ENCODE measurements at regions not wholly inside any gene's neighbourhood (a gene's known extent, or its start where the extent isn't known, plus 50 kb on each side); places are given as distances from the start of the nearest gene placed in this dataset.

DNA sequence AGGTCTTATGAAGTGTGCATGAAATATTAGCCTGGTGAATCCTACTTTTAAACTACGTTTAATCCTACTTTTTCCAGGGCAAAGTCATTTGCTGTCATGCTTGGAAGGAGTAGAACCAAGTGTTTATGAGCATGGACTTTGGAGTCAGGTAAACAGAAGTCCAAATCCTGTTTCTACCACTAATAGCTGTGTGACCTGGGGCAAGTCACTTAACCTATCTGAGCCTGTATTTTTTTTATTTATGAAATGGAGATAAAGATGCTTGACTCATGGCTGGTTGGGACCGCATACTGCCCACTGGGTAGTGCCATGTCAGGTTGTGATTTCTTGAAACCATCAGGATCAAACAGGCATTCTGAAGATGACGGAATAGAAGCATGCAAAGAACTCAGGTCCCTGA, 249.6 kb downstream of the BAMBI start:
- H3K4me1 ChIP-seq (ENCODE audit: control insufficient read depth, insufficient read depth, low read length, unreplicated experiment) = peaks cover 3% of the 10 kb centered on the region
- H3K4me3 ChIP-seq (ENCODE audit: low read depth, low read length) = no peak overlapping the region
- H3K36me3 ChIP-seq (ENCODE audit: insufficient read depth, low read length) = no peaks in the 10 kb centered on the region
- no peaks in the 10 kb centered on the region for H3K27me3 ChIP-seq (ENCODE audit: insufficient read depth, low read length)
- H3K79me2 ChIP-seq (ENCODE audit: control insufficient read depth, insufficient read depth, low read length, unreplicated experiment) = no peaks in the 10 kb centered on the region
- H3K27ac ChIP-seq (ENCODE audit: low read depth, low read length) = no peak overlapping the region
- H2AFZ ChIP-seq (ENCODE audit: low read length, unreplicated experiment) = no peak overlapping the region

DNA sequence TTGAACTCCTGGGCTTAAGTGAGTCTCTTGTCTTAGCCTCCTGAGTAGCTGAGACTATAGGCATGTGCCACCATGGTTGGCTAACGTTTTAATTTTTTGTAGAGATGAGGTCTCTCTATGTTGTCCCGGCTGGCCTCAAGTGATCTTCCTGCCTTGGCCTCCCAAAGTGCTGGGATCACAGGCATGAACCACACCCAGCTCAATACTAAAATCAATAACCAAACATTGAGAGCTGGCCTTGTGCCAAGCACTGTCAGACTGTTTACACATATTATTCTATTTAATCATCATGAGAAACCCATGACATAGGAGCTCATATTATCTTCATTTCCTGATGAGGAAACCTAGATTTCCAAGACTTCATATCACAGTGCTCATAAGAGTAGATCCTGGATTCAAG, 251.2 kb downstream of the BAMBI start:
- Histone ChIP-seq H3K27ac (ENCODE audit: low read depth, low read length) (no peak overlapping the region), H3K79me2 (ENCODE audit: control insufficient read depth, insufficient read depth, low read length, unreplicated experiment) (no peaks in the 10 kb centered on the region), H3K27me3 (ENCODE audit: insufficient read depth, low read length) (no peaks in the 10 kb centered on the region), H3K36me3 (ENCODE audit: insufficient read depth, low read length) (no peaks in the 10 kb centered on the region), H2AFZ (ENCODE audit: low read length, unreplicated experiment) (no peak overlapping the region), H3K4me1 (ENCODE audit: control insufficient read depth, insufficient read depth, low read length, unreplicated experiment) (peaks cover 3% of the 10 kb centered on the region), H3K4me3 (ENCODE audit: low read depth, low read length) (no peak overlapping the region)

DNA sequence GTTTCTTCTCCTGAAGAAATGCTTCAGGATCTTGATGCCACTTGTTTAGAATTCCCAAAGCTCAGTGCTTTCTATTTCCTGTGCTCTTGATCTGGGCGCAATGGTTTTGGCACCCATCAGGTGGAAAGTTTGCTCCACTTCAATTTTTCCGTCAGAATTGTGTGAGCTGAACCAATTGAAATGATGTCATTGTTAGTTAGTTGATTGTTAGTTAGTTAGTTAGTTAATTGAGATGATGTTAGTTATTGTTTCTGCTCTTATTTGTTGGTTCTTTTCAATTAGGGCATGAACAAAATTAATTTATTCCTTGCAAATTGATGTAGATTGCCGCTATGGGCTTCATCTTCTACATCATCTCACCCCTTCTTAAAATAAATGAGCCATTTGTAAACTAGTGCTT, 252.6 kb downstream of the BAMBI start:
- H3K4me3 ChIP-seq (ENCODE audit: low read depth, low read length) = no peak overlapping the region
- H3K79me2 ChIP-seq (ENCODE audit: control insufficient read depth, insufficient read depth, low read length, unreplicated experiment) = no peaks in the 10 kb centered on the region
- H3K36me3 ChIP-seq (ENCODE audit: insufficient read depth, low read length) = no peaks in the 10 kb centered on the region
- no peaks in the 10 kb centered on the region for H3K27me3 ChIP-seq (ENCODE audit: insufficient read depth, low read length)
- H2AFZ ChIP-seq (ENCODE audit: low read length, unreplicated experiment) = no peak overlapping the region
- peaks cover 3% of the 10 kb centered on the region for H3K4me1 ChIP-seq (ENCODE audit: control insufficient read depth, insufficient read depth, low read length, unreplicated experiment)
- no peak overlapping the region for H3K27ac ChIP-seq (ENCODE audit: low read depth, low read length)

GRCh38 chr10:28930514-28931495, 253.5 kb downstream of the BAMBI start:
- Histone ChIP-seq H3K4me1 (ENCODE audit: control insufficient read depth, insufficient read depth, low read length, unreplicated experiment) (peaks cover 3% of the 10 kb centered on the region), H3K27me3 (ENCODE audit: insufficient read depth, low read length) (no peaks in the 10 kb centered on the region), H2AFZ (ENCODE audit: low read length, unreplicated experiment) (no peak overlapping the region), H3K4me3 (ENCODE audit: low read depth, low read length) (no peak overlapping the region), H3K79me2 (ENCODE audit: control insufficient read depth, insufficient read depth, low read length, unreplicated experiment) (no peaks in the 10 kb centered on the region), H3K27ac (ENCODE audit: low read depth, low read length) (no peak overlapping the region), H3K36me3 (ENCODE audit: insufficient read depth, low read length) (no peaks in the 10 kb centered on the region)

DNA sequence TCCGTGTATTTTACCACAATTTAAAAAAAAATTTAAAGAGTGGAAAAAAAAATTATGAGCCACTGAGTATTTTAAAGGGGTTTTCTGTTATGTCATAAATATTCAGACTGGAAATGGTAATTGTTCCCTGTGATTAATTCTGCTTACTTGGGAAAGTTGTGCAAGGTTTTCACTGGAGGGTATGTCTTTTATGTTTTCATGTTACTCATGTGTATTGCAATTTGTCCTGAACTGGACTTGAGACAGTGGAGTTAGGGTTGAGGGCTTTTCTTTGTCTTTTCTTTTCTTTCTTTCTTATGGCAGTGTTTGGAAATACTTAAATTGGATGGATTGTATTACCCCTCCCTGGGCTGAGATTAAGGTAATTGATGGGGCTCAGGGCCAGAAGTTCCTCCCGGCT, 257.7 kb downstream of the BAMBI start:
- Histone ChIP-seq H3K4me1 (ENCODE audit: control insufficient read depth, insufficient read depth, low read length, unreplicated experiment) (peaks cover 13% of the 10 kb centered on the region), H2AFZ (ENCODE audit: low read length, unreplicated experiment) (no peak overlapping the region), H3K36me3 (ENCODE audit: insufficient read depth, low read length) (no peaks in the 10 kb centered on the region), H3K27me3 (ENCODE audit: insufficient read depth, low read length) (0 out of 2 replicates have a peak, but pooled peaks cover 3% of the 10 kb centered on the region), H3K4me3 (ENCODE audit: low read depth, low read length) (no peak overlapping the region), H3K79me2 (ENCODE audit: control insufficient read depth, insufficient read depth, low read length, unreplicated experiment) (no peaks in the 10 kb centered on the region), H3K27ac (ENCODE audit: low read depth, low read length) (no peak overlapping the region)

DNA sequence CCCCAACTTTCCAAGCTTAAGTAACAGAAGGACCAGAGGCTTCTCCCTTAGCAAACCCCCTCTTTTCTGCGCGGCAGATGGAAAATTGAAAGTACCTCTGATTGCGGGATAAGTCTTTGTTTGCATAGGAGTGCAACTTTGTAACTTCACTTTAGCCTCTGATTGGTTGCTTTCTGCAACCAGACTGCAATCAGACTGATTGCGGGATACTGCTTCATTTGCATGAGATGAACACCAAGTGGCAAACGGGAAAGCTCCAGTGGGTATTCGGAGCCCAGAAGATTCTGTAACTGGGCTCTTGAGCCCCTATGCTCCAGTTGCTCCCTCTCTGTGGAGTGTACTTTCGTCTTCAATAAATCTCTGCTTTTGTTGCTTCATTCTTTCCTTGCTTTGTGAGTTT, 260.6 kb downstream of the BAMBI start:
- Histone ChIP-seq H3K36me3 (ENCODE audit: insufficient read depth, low read length) (no peaks in the 10 kb centered on the region), H3K4me3 (ENCODE audit: low read depth, low read length) (no peak overlapping the region), H3K4me1 (ENCODE audit: control insufficient read depth, insufficient read depth, low read length, unreplicated experiment) (peaks cover 13% of the 10 kb centered on the region), H3K27me3 (ENCODE audit: insufficient read depth, low read length) (0 out of 2 replicates have a peak, but pooled peaks cover 3% of the 10 kb centered on the region), H2AFZ (ENCODE audit: low read length, unreplicated experiment) (no peak overlapping the region), H3K79me2 (ENCODE audit: control insufficient read depth, insufficient read depth, low read length, unreplicated experiment) (no peaks in the 10 kb centered on the region), H3K27ac (ENCODE audit: low read depth, low read length) (no peak overlapping the region)

DNA sequence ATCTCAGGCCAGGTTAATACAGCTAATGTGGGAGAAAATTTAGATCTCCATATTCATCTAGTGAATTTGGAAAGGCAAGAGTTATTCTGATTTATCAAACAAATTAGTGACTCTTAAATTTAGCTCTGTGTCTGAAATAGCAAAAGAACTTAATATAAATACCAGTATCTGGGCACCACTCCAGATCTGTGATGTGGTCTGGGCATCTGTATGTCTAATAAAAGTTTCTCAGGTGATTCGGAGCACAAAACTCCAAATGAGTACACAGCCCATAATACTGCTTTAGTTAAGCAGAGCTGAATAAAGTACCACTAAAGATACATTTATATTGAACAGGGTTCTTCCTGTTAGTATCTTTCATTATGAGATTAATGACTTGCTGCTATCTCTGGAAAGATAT, 261.4 kb downstream of the BAMBI start:
- H2AFZ ChIP-seq (ENCODE audit: low read length, unreplicated experiment) = no peak overlapping the region
- H3K27ac ChIP-seq (ENCODE audit: low read depth, low read length) = no peak overlapping the region
- no peak overlapping the region for H3K4me3 ChIP-seq (ENCODE audit: low read depth, low read length)

GRCh38 chr10:28939281-28940157, 262.2 kb downstream of the BAMBI start:
- H3K4me1 ChIP-seq (ENCODE audit: control insufficient read depth, insufficient read depth, low read length, unreplicated experiment) = peaks cover 13% of the 10 kb centered on the region
- peak overlapping the region; percentile 23; the same call in 1 of the 2 replicates for H3K4me3 ChIP-seq (ENCODE audit: low read depth, low read length)

More for the DNA sequence above, 261.4 kb downstream of the BAMBI start:
- Histone ChIP-seq H3K4me1 (ENCODE audit: control insufficient read depth, insufficient read depth, low read length, unreplicated experiment) (peaks cover 13% of the 10 kb centered on the region), H3K36me3 (ENCODE audit: insufficient read depth, low read length) (no peaks in the 10 kb centered on the region), H3K27me3 (ENCODE audit: insufficient read depth, low read length) (0 out of 2 replicates have a peak, but pooled peaks cover 3% of the 10 kb centered on the region), H3K79me2 (ENCODE audit: control insufficient read depth, insufficient read depth, low read length, unreplicated experiment) (no peaks in the 10 kb centered on the region)

GRCh38 chr10:28940158-28940888, 263.0 kb downstream of the BAMBI start:
- Histone ChIP-seq H3K27ac (ENCODE audit: low read depth, low read length) (peak overlapping the region; percentile 20; the same call in 1 of the 2 replicates), H3K27me3 (ENCODE audit: insufficient read depth, low read length) (0 out of 2 replicates have a peak, but pooled peaks cover 3% of the 10 kb centered on the region), H3K36me3 (ENCODE audit: insufficient read depth, low read length) (no peaks in the 10 kb centered on the region), H3K4me1 (ENCODE audit: control insufficient read depth, insufficient read depth, low read length, unreplicated experiment) (peaks cover 13% of the 10 kb centered on the region), H3K79me2 (ENCODE audit: control insufficient read depth, insufficient read depth, low read length, unreplicated experiment) (no peaks in the 10 kb centered on the region), H2AFZ (ENCODE audit: low read length, unreplicated experiment) (peak overlapping the region; percentile 68), H3K4me3 (ENCODE audit: low read depth, low read length) (peak overlapping the region; percentile 23; the same call in 1 of the 2 replicates)

More at GRCh38 chr10:28939281-28940157, 262.2 kb downstream of the BAMBI start:
- no peaks in the 10 kb centered on the region for H3K36me3 ChIP-seq (ENCODE audit: insufficient read depth, low read length)
- no peak overlapping the region for H3K27ac ChIP-seq (ENCODE audit: low read depth, low read length)
- H3K27me3 ChIP-seq (ENCODE audit: insufficient read depth, low read length) = 0 out of 2 replicates have a peak, but pooled peaks cover 3% of the 10 kb centered on the region
- H3K79me2 ChIP-seq (ENCODE audit: control insufficient read depth, insufficient read depth, low read length, unreplicated experiment) = no peaks in the 10 kb centered on the region
- peak overlapping the region; percentile 68 for H2AFZ ChIP-seq (ENCODE audit: low read length, unreplicated experiment)

GRCh38 chr10:28942012-28942411, 264.7 kb downstream of the BAMBI start:
- H3K4me3 ChIP-seq (ENCODE audit: low read depth, low read length) = no peak overlapping the region
- H3K36me3 ChIP-seq (ENCODE audit: insufficient read depth, low read length) = no peaks in the 10 kb centered on the region
- H3K27ac ChIP-seq (ENCODE audit: low read depth, low read length) = no peak overlapping the region
- H2AFZ ChIP-seq (ENCODE audit: low read length, unreplicated experiment) = no peak overlapping the region
- H3K79me2 ChIP-seq (ENCODE audit: control insufficient read depth, insufficient read depth, low read length, unreplicated experiment) = no peaks in the 10 kb centered on the region
- 0 out of 2 replicates have a peak, but pooled peaks cover 3% of the 10 kb centered on the region for H3K27me3 ChIP-seq (ENCODE audit: insufficient read depth, low read length)
- H3K4me1 ChIP-seq (ENCODE audit: control insufficient read depth, insufficient read depth, low read length, unreplicated experiment) = peaks cover 24% of the 10 kb centered on the region

Measured in ACC112 (cell line).